CD4-positive, alpha-beta T cell (primary cell): ENCODE measurements at regions not wholly inside any gene's neighbourhood (a gene's known extent, or its start where the extent isn't known, plus 50 kb on each side); places are given as distances from the start of the nearest gene placed in this dataset.

Source experiments
- ATAC-seq: fragments of 200-7000 bp; cut with Tn5 transposase; one replicate; pipeline ENCODE4 v1.10.0; 2022; ENCODE audit warnings: mild to moderate bottlenecking; ENCODE audit not compliant: poor library complexity
- CTCF ChIA-PET: fragments of 350-600 bp; sonication (Branson Sonifier 250); formaldehyde crosslinking; loops from one replicate; lab custom pipeline; 2021; ENCODE audit warnings: antibody characterized with exemption, inconsistent platforms; lab: Charles Lee
- POLR2A ChIA-PET: fragments of 350-600 bp; sonication (Branson Sonifier 250); formaldehyde crosslinking; loops from one replicate; lab custom pipeline; 2021; ENCODE audit warnings: antibody characterized with exemption, inconsistent platforms; lab: Charles Lee
- DNase-seq, 14 experiments: peaks; one replicate each; pipeline ENCODE4 v3.0.0-alpha.2; 2013 to 2020; ENCODE audit warnings: mixed read lengths in 2 of 14
- H3K27ac ChIP-seq, 2 donors: one replicate each; pipeline versions ENCODE4 v1.5.1 to v1.7.0; 2013; ENCODE audit warnings: low read length in 2 of 2, low read depth in 1 of 2, mild to moderate bottlenecking in 1 of 2
- H3K27me3 ChIP-seq, 2 experiments: 1 replicate in 1 of 2; 2 replicates in 1 of 2; pipeline versions ENCODE4 v1.6.1 to v1.7.0; 2013; ENCODE audit warnings: low read length in 2 of 2, control low read depth in 1 of 2, mild to moderate bottlenecking in 1 of 2, moderate library complexity in 1 of 2; ENCODE audit not compliant: insufficient read depth in 2 of 2, control insufficient read depth in 1 of 2
- H3K36me3 ChIP-seq: one replicate; pipeline ENCODE4 v1.6.1; 2013; ENCODE audit warnings: low read length, control low read depth; ENCODE audit not compliant: insufficient read depth
- H3K4me1 ChIP-seq: one replicate; pipeline ENCODE4 v1.6.1; 2013; ENCODE audit warnings: low read length, control low read depth; ENCODE audit not compliant: insufficient read depth
- H3K4me3 ChIP-seq: one replicate; pipeline ENCODE4 v1.5.1; 2013; ENCODE audit warnings: mild to moderate bottlenecking, low read length, moderate library complexity
- H3K9me3 ChIP-seq, 2 experiments: 1 replicate in 1 of 2; 2 replicates in 1 of 2; pipeline versions ENCODE4 v1.6.1 to v1.7.0; 2013; ENCODE audit warnings: low read length in 2 of 2, mild to moderate bottlenecking in 2 of 2, control low read depth in 1 of 2, moderate library complexity in 1 of 2; ENCODE audit not compliant: control insufficient read depth in 1 of 2, insufficient read depth in 1 of 2
- H3K27ac Mint-ChIP-seq: one replicate; pipeline ENCODE4 v1.8.0; 2020; ENCODE audit warnings: mixed read lengths
- H3K27me3 Mint-ChIP-seq: one replicate; pipeline ENCODE4 v1.8.0; 2021; ENCODE audit warnings: mixed read lengths
- H3K36me3 Mint-ChIP-seq: one replicate; pipeline ENCODE4 v1.8.0; 2021; ENCODE audit warnings: low read depth, mixed read lengths
- H3K4me1 Mint-ChIP-seq: one replicate; pipeline ENCODE4 v1.8.0; 2021; ENCODE audit warnings: low read depth, mixed read lengths
- H3K4me3 Mint-ChIP-seq: one replicate; pipeline ENCODE4 v1.8.0; 2020; ENCODE audit warnings: mild to moderate bottlenecking, mixed read lengths
- H3K9me3 Mint-ChIP-seq: one replicate; pipeline ENCODE4 v1.8.0; 2020; ENCODE audit warnings: mixed read lengths
- intact Hi-C, 2 experiments: fragments of 100-400 bp; cut with DNase I in 1 of 2; cut with micrococcal nuclease in 1 of 2; formaldehyde crosslinking; loops; one replicate each; pipeline versions ENCODE4 v1.15.1 to v1.9.0; 2023 to 2025; cut with DNase I, micrococcal nuclease
- TF ChIP-seq, protein P1 (sequence below): fragments of 200-600 bp; IDR thresholded peaks from one replicate; pipeline ENCODE4 v1.8.0; 2022; ENCODE audit warnings: antibody characterized with exemption, mild to moderate bottlenecking

GRCh38 chr5:61943713-61944112, 362.3 kb upstream of the KIF2A start:
- Mint-ChIP-seq H3K27ac (no peak overlapping the region), H3K4me3 (no peak overlapping the region), H3K36me3 (no peaks in the 10 kb centered on the region), H3K27me3 (no peaks in the 10 kb centered on the region), H3K9me3 (no peaks in the 10 kb centered on the region), H3K4me1 (no peaks in the 10 kb centered on the region)
- Histone ChIP-seq H3K27ac (no peak overlapping the region), H3K9me3 (no peaks in the 10 kb centered on the region), H3K4me1 (no peaks in the 10 kb centered on the region), H3K27me3 (no peaks in the 10 kb centered on the region), H3K4me3 (no peak overlapping the region), H3K36me3 (no peaks in the 10 kb centered on the region)
- intact Hi-C loops: no loop called here
- DNase-seq (no peak), ATAC-seq (no peak)
- ChIA-PET CTCF (no interaction called here), POLR2A (no interaction called here)
- TF ChIP-seq, protein P1, sequence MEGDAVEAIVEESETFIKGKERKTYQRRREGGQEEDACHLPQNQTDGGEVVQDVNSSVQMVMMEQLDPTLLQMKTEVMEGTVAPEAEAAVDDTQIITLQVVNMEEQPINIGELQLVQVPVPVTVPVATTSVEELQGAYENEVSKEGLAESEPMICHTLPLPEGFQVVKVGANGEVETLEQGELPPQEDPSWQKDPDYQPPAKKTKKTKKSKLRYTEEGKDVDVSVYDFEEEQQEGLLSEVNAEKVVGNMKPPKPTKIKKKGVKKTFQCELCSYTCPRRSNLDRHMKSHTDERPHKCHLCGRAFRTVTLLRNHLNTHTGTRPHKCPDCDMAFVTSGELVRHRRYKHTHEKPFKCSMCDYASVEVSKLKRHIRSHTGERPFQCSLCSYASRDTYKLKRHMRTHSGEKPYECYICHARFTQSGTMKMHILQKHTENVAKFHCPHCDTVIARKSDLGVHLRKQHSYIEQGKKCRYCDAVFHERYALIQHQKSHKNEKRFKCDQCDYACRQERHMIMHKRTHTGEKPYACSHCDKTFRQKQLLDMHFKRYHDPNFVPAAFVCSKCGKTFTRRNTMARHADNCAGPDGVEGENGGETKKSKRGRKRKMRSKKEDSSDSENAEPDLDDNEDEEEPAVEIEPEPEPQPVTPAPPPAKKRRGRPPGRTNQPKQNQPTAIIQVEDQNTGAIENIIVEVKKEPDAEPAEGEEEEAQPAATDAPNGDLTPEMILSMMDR: no peak

DNA sequence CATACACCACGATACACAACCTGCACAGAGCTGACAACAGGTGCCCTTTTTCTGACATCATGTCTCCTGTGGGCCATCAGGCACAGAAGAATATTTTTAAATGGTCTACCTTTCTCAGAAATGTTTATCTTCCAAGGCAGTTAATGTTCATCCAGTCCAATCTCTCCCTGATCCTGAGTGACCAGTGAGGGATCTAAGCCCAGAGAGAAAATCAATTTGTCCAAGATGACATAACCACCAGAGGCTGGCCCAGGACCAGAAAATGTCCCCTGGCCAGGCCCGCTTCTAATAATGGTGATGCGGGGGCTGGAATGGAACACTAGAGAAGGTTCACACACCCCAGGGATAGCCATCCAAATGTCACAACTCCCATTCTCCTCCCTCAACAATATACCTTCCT, 357.9 kb upstream of the KIF2A start:
- Mint-ChIP-seq H3K27me3 (no peaks in the 10 kb centered on the region), H3K27ac (no peak overlapping the region), H3K36me3 (no peaks in the 10 kb centered on the region), H3K9me3 (no peaks in the 10 kb centered on the region), H3K4me3 (no peak overlapping the region), H3K4me1 (no peaks in the 10 kb centered on the region)
- POLR2A ChIA-PET: no interaction called here
- no peak overlapping the region for H3K4me3 ChIP-seq
- CTCF ChIA-PET: no interaction called here
- ATAC-seq (no peak), DNase-seq (no peak)
- intact Hi-C loops: no loop called here
- no peak overlapping the region for H3K27ac ChIP-seq
- no peaks in the 10 kb centered on the region for H3K36me3 ChIP-seq
- TF ChIP-seq, protein P1: no peak
- no peaks in the 10 kb centered on the region for H3K27me3 ChIP-seq
- H3K9me3 ChIP-seq: no peaks in the 10 kb centered on the region
- no peaks in the 10 kb centered on the region for H3K4me1 ChIP-seq

- Histone ChIP-seq H3K36me3 (no peaks in the 10 kb centered on the region), H3K27me3 (no peaks in the 10 kb centered on the region), H3K27ac (no peak overlapping the region), H3K4me3 (no peak overlapping the region), H3K4me1 (no peaks in the 10 kb centered on the region), H3K9me3 (no peaks in the 10 kb centered on the region)
- no peak overlapping the region for H3K27ac Mint-ChIP-seq
- no peaks in the 10 kb centered on the region for H3K4me1 Mint-ChIP-seq
- intact Hi-C loops: no loop called here
- POLR2A ChIA-PET: no interaction called here
- ATAC-seq (no peak), DNase-seq (no peak)
- no peaks in the 10 kb centered on the region for H3K9me3 Mint-ChIP-seq
- no peaks in the 10 kb centered on the region for H3K27me3 Mint-ChIP-seq
- CTCF ChIA-PET: no interaction called here
- no peak overlapping the region for H3K4me3 Mint-ChIP-seq
- no peaks in the 10 kb centered on the region for H3K36me3 Mint-ChIP-seq
- TF ChIP-seq, protein P1: no peak
Observed at GRCh38 chr5:61949054-61949678, 356.8 kb upstream of the KIF2A start.
